Breast epithelium (tissue), 4 donors: ENCODE measurements at regions not wholly inside any gene's neighbourhood (a gene's known extent, or its start where the extent isn't known, plus 50 kb on each side); places are given as distances from the start of the nearest gene placed in this dataset.

ENCODE experiments used
- DNase-seq, 2 donors: peaks; one replicate each; pipeline ENCODE4 v3.0.0-alpha.2; 2019; ENCODE audit warnings: low spot score in 2 of 2
- H3K27ac ChIP-seq, 2 donors: fragments of 200-600 bp; sonication (generic) in 1 of 2; one replicate each; pipeline ENCODE4 v1.5.1; 2016 to 2019; ENCODE audit warnings: mild to moderate bottlenecking in 1 of 2
- H3K27me3 ChIP-seq, 2 donors: fragments of 200-600 bp; sonication (generic) in 1 of 2; one replicate each; pipeline versions ENCODE4 v1.5.1 to v1.6.0; 2017 to 2019; ENCODE audit warnings: control low read depth in 1 of 2, mild to moderate bottlenecking in 1 of 2
- H3K36me3 ChIP-seq: fragments of 200-600 bp; one replicate; pipeline ENCODE4 v1.5.1; 2019
- H3K4me1 ChIP-seq, 2 donors: fragments of 200-600 bp; sonication (generic); one replicate each; pipeline ENCODE4 v1.5.1; 2016 to 2019; ENCODE audit warnings: control low read depth in 1 of 2
- H3K4me3 ChIP-seq, 3 donors: fragments of 200-600 bp; sonication (generic); 1 replicate in 2 of 3; 2 replicates in 1 of 3; pipeline ENCODE4 v1.5.1; 2016 to 2019; ENCODE audit warnings: mild to moderate bottlenecking in 3 of 3, moderate library complexity in 2 of 3
- H3K9me3 ChIP-seq, 2 donors: fragments of 200-600 bp; sonication (generic) in 1 of 2; one replicate each; pipeline ENCODE4 v1.5.1; 2016 to 2019; ENCODE audit warnings: control low read depth in 1 of 2
- CTCF ChIP-seq, 3 donors: fragments of 450-650 bp; IDR thresholded peaks; one replicate each; pipeline ENCODE4 v1.5.1; 2016 to 2017; ENCODE audit warnings: antibody characterized with exemption in 3 of 3, mild to moderate bottlenecking in 3 of 3, moderate library complexity in 3 of 3
- POLR2A ChIP-seq: fragments of 450-650 bp; IDR thresholded peaks from one replicate; pipeline ENCODE4 v1.6.1; 2016; ENCODE audit warnings: antibody characterized with exemption, mild to moderate bottlenecking, moderate library complexity
- POLR2AphosphoS5 ChIP-seq, 3 donors: sonication (generic); formaldehyde crosslinking; IDR thresholded peaks; one replicate each; pipeline ENCODE4 v1.6.1; 2017; ENCODE audit warnings: antibody characterized with exemption in 3 of 3
- intact Hi-C: fragments of 100-400 bp; cut with DNase I; formaldehyde crosslinking; loops from one replicate; pipeline ENCODE4 v1.15.1; 2023; ENCODE audit warnings: low total_unique reads

- TF ChIP-seq POLR2A = no peak
- no peak for TF ChIP-seq POLR2AphosphoS5 (IDR thresholded peaks at IDR 0.05)
- no peak for TF ChIP-seq CTCF (IDR thresholded peaks at IDR 0.05)
- Histone ChIP-seq H3K27me3 (no peaks in the 10 kb centered on the region), H3K27ac (no peak overlapping the region), H3K4me1 (no peaks in the 10 kb centered on the region), H3K9me3 (no peaks in the 10 kb centered on the region), H3K36me3 (no peaks in the 10 kb centered on the region), H3K4me3 (no peak overlapping the region)
- intact Hi-C loops = no loop called here
- DNase-seq = no peak
Measured at GRCh38 chr4:73348185-73348584, 55.9 kb upstream of the ALB start.

GRCh38 chr4:73347497-73347896, 56.6 kb upstream of the ALB start:
- Histone ChIP-seq H3K4me3 (no peak overlapping the region), H3K4me1 (no peaks in the 10 kb centered on the region), H3K27me3 (no peaks in the 10 kb centered on the region), H3K9me3 (no peaks in the 10 kb centered on the region), H3K36me3 (no peaks in the 10 kb centered on the region), H3K27ac (no peak overlapping the region)
- TF ChIP-seq POLR2AphosphoS5 (IDR thresholded peaks at IDR 0.05) (no peak), CTCF (IDR thresholded peaks at IDR 0.05) (no peak), POLR2A (no peak)
- DNase-seq = no peak
- intact Hi-C loops = no loop called here

GRCh38 chr4:73345399-73345975, 58.6 kb upstream of the ALB start:
- H3K4me3 ChIP-seq = no peak overlapping the region
- no peaks in the 10 kb centered on the region for H3K4me1 ChIP-seq

GRCh38 chr4:73344106-73344505, 60.0 kb upstream of the ALB start:
- H3K27ac ChIP-seq = no peak overlapping the region
- intact Hi-C loops = no loop called here
- H3K27me3 ChIP-seq = no peaks in the 10 kb centered on the region
- H3K4me3 ChIP-seq = no peak overlapping the region
- no peak for DNase-seq
- no peaks in the 10 kb centered on the region for H3K36me3 ChIP-seq
- H3K4me1 ChIP-seq = no peaks in the 10 kb centered on the region
- TF ChIP-seq CTCF (IDR thresholded peaks at IDR 0.05) (no peak), POLR2AphosphoS5 (IDR thresholded peaks at IDR 0.05) (no peak), POLR2A (no peak)
- no peaks in the 10 kb centered on the region for H3K9me3 ChIP-seq

More at GRCh38 chr4:73345399-73345975, 58.6 kb upstream of the ALB start:
- intact Hi-C loops = no loop called here
- H3K27me3 ChIP-seq = no peaks in the 10 kb centered on the region
- H3K36me3 ChIP-seq = no peaks in the 10 kb centered on the region
- no peak overlapping the region for H3K27ac ChIP-seq
- TF ChIP-seq CTCF (IDR thresholded peaks at IDR 0.05) (no peak), POLR2A (no peak), POLR2AphosphoS5 (IDR thresholded peaks at IDR 0.05) (no peak)
- H3K9me3 ChIP-seq = no peaks in the 10 kb centered on the region
- no peak for DNase-seq

- Histone ChIP-seq H3K27me3 (no peaks in the 10 kb centered on the region), H3K27ac (no peak overlapping the region), H3K9me3 (no peaks in the 10 kb centered on the region), H3K4me3 (no peak overlapping the region), H3K4me1 (no peaks in the 10 kb centered on the region), H3K36me3 (no peaks in the 10 kb centered on the region)
- intact Hi-C loops = no loop called here
- TF ChIP-seq POLR2A = no peak
- no peak for TF ChIP-seq POLR2AphosphoS5 (IDR thresholded peaks at IDR 0.05)
- no peak for TF ChIP-seq CTCF (IDR thresholded peaks at IDR 0.05)
- DNase-seq = no peak
Measured at GRCh38 chr4:73343432-73343831, 60.7 kb upstream of the ALB start.
